Neutrophil (primary cell): ENCODE measurements at regions not wholly inside any gene's neighbourhood (a gene's known extent, or its start where the extent isn't known, plus 50 kb on each side); places are given as distances from the start of the nearest gene placed in this dataset.

Source experiments
- H3K27ac ChIP-seq: fragments of 200-600 bp; sonication (generic); 2 replicates; pipeline ENCODE4 v1.5.1; 2016; ENCODE audit warnings: mild to moderate bottlenecking, moderate library complexity
- H3K27me3 ChIP-seq: fragments of 200-600 bp; sonication (generic); 2 replicates; pipeline ENCODE4 v1.6.0; 2016; ENCODE audit warnings: mild to moderate bottlenecking
- H3K36me3 ChIP-seq: fragments of 200-600 bp; sonication (generic); 2 replicates; pipeline ENCODE4 v1.5.1; 2017
- H3K4me1 ChIP-seq, 2 experiments: fragments of 200-600 bp in 1 of 2; sonication (generic) in 1 of 2; 1 replicate in 1 of 2; 2 replicates in 1 of 2; pipeline versions ENCODE4 v1.5.1 to v1.6.1; 2013 to 2016; ENCODE audit warnings: low read depth in 1 of 2, low read length in 1 of 2, mild to moderate bottlenecking in 1 of 2, moderate library complexity in 1 of 2; ENCODE audit not compliant: control insufficient read depth in 1 of 2, insufficient read depth in 1 of 2
- H3K4me3 ChIP-seq, 2 experiments: fragments of 200-600 bp in 1 of 2; sonication (generic) in 1 of 2; 1 replicate in 1 of 2; 2 replicates in 1 of 2; pipeline ENCODE4 v1.5.1; 2013 to 2016; ENCODE audit warnings: low read depth in 1 of 2, low read length in 1 of 2, mild to moderate bottlenecking in 1 of 2, moderate library complexity in 1 of 2
- H3K9me3 ChIP-seq: fragments of 200-600 bp; sonication (generic); 2 replicates; pipeline ENCODE4 v1.5.1; 2016
- TF ChIP-seq, protein P1 (sequence below): fragments of 200-600 bp; sonication (generic); IDR thresholded peaks from 2 replicates; pipeline ENCODE4 v1.5.1; 2016; ENCODE audit warnings: antibody characterized with exemption

DNA sequence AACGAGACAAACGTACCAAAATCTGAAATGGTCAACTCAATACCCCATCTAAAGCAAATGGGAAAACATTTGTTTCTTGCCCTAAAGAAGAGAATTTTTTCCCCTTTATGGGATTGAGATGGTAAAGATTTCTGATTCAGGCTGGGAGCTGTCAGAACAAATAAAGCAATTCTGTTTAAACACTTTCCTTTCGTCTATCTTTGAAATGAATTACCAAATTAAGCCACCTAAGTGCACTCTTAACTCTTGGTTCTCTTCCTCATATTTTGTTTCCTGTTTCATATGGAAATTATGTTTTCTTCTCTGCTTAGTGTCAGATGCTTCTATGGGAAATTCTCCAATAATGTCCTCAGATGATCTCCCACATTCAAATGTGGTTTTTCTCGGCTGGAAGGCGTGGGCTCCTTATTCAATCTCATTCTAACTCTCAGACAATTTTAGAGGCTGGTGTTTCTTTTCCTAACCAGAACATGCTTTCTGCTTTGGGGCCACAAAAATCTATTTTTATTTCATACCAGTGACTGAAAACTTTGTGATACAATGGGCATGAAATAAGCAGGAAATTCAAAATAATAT is 50.3 kb upstream of the HPF1 start:
- Histone ChIP-seq H3K27me3 (no peaks in the 10 kb centered on the region), H3K36me3 (no peaks in the 10 kb centered on the region), H3K27ac (no peak overlapping the region), H3K4me3 (no peak overlapping the region), H3K9me3 (no peaks in the 10 kb centered on the region), H3K4me1 (peaks cover 7 to 8% of the 10 kb centered on the region in 2 experiments)
- TF ChIP-seq, protein P1, sequence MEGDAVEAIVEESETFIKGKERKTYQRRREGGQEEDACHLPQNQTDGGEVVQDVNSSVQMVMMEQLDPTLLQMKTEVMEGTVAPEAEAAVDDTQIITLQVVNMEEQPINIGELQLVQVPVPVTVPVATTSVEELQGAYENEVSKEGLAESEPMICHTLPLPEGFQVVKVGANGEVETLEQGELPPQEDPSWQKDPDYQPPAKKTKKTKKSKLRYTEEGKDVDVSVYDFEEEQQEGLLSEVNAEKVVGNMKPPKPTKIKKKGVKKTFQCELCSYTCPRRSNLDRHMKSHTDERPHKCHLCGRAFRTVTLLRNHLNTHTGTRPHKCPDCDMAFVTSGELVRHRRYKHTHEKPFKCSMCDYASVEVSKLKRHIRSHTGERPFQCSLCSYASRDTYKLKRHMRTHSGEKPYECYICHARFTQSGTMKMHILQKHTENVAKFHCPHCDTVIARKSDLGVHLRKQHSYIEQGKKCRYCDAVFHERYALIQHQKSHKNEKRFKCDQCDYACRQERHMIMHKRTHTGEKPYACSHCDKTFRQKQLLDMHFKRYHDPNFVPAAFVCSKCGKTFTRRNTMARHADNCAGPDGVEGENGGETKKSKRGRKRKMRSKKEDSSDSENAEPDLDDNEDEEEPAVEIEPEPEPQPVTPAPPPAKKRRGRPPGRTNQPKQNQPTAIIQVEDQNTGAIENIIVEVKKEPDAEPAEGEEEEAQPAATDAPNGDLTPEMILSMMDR: no peak
